Spinal cord (tissue), 9 donors: ENCODE measurements at regions not wholly inside any gene's neighbourhood (a gene's known extent, or its start where the extent isn't known, plus 50 kb on each side); places are given as distances from the start of the nearest gene placed in this dataset.
"Not testable (repeated sequence)": the region's sequence is repeated elsewhere in the genome, so short reads cannot be mapped to it uniquely, and the experiment has no call there.

Source experiments
- DNase-seq, 6 donors: peaks; one replicate each; pipeline versions ENCODE4 v3.0.0 to v3.0.0-alpha.2; 2013 to 2015; ENCODE audit warnings: low spot score in 6 of 6, low read depth in 4 of 6
- H3K27ac ChIP-seq: one replicate; pipeline ENCODE4 v1.5.1; 2013; ENCODE audit warnings: low read depth, low read length, control low read depth
- H3K27me3 ChIP-seq: one replicate; pipeline ENCODE4 v1.6.1; 2013; ENCODE audit warnings: low read length; ENCODE audit not compliant: control insufficient read depth, insufficient read depth
- H3K36me3 ChIP-seq: one replicate; pipeline ENCODE4 v1.6.1; 2013; ENCODE audit warnings: low read length; ENCODE audit not compliant: control insufficient read depth, insufficient read depth
- H3K4me1 ChIP-seq: one replicate; pipeline ENCODE4 v1.6.1; 2013; ENCODE audit warnings: low read length; ENCODE audit not compliant: control insufficient read depth, insufficient read depth
- H3K4me3 ChIP-seq: one replicate; pipeline ENCODE4 v1.5.1; 2013; ENCODE audit warnings: low read depth, low read length, control low read depth
- H3K9me3 ChIP-seq: one replicate; pipeline ENCODE4 v1.6.1; 2013; ENCODE audit warnings: low read length; ENCODE audit not compliant: control insufficient read depth, insufficient read depth
- WGBS: methylation state at CpG from one replicate; pipeline ENCODE4 v1.1.5; 2013; ENCODE audit warnings: missing lambda C conversion rate; ENCODE audit not compliant: insufficient coverage; 5-methylcytosine and 5-hydroxymethylcytosine counted together
- donor health status: healthy.

GRCh38 chr7:32659853-32660252, 164.6 kb downstream of the AVL9 start:
- DNase-seq, result no peak
- Histone ChIP-seq H3K9me3 (no peaks in the 10 kb centered on the region), H3K27me3 (no peaks in the 10 kb centered on the region), H3K27ac (no peak overlapping the region), H3K4me1 (no peaks in the 10 kb centered on the region), H3K36me3 (no peaks in the 10 kb centered on the region), H3K4me3 (no peak overlapping the region)
- WGBS, result 94% methylated on average over 6 of the region's 9 CpGs

- H3K27me3 ChIP-seq, result no peaks in the 10 kb centered on the region
- 67% methylated on average over 1 of the region's 2 CpGs for WGBS
- no peaks in the 10 kb centered on the region for H3K4me1 ChIP-seq
- no peak for DNase-seq
- no peaks in the 10 kb centered on the region for H3K36me3 ChIP-seq
- H3K9me3 ChIP-seq, result no peaks in the 10 kb centered on the region
- H3K27ac ChIP-seq, result no peak overlapping the region
- H3K4me3 ChIP-seq, result no peak overlapping the region
These were observed 163.2 kb downstream of the AVL9 start for GRCh38 chr7:32658467-32658869.

GRCh38 chr7:32658034-32658433, 162.7 kb downstream of the AVL9 start:
- Histone ChIP-seq H3K27me3 (no peaks in the 10 kb centered on the region), H3K27ac (no peak overlapping the region)

GRCh38 chr7:32654549-32654948, 159.3 kb downstream of the AVL9 start:
- H3K4me1 ChIP-seq, DNase-seq, H3K36me3 ChIP-seq, H3K4me3 ChIP-seq, H3K27ac ChIP-seq, H3K27me3 ChIP-seq, H3K9me3 ChIP-seq: not testable (repeated sequence)
- WGBS, result no CpG with 5 or more reads among the region's 1 CpG

More at GRCh38 chr7:32658034-32658433, 162.7 kb downstream of the AVL9 start:
- Histone ChIP-seq H3K9me3 (no peaks in the 10 kb centered on the region), H3K36me3 (no peaks in the 10 kb centered on the region), H3K4me3 (no peak overlapping the region), H3K4me1 (no peaks in the 10 kb centered on the region)
- 82% methylated on average over 3 of the region's 7 CpGs for WGBS
- no peak for DNase-seq

- not testable (repeated sequence) for DNase-seq, H3K9me3 ChIP-seq, H3K27ac ChIP-seq, H3K4me3 ChIP-seq, H3K27me3 ChIP-seq, H3K36me3 ChIP-seq, H3K4me1 ChIP-seq
- WGBS, result 90% methylated on average over 1 of the region's 1 CpG
These were observed 155.1 kb downstream of the AVL9 start for GRCh38 chr7:32650356-32650755.

- no peaks in the 10 kb centered on the region for H3K4me1 ChIP-seq
- no peaks in the 10 kb centered on the region for H3K9me3 ChIP-seq
- H3K4me3 ChIP-seq, result no peak overlapping the region
- H3K27me3 ChIP-seq, result no peaks in the 10 kb centered on the region
- WGBS, result no CpG with 5 or more reads among the region's 6 CpGs
- no peak for DNase-seq
- no peaks in the 10 kb centered on the region for H3K36me3 ChIP-seq
- H3K27ac ChIP-seq, result no peak overlapping the region
These were observed 153.3 kb downstream of the AVL9 start for GRCh38 chr7:32648408-32649156.

- no CpG with 5 or more reads among the region's 2 CpGs for WGBS
- not testable (repeated sequence) for H3K4me1 ChIP-seq
These were observed 150.0 kb downstream of the AVL9 start for GRCh38 chr7:32645255-32645654.

GRCh38 chr7:32643194-32643593, 147.9 kb downstream of the AVL9 start:
- H3K4me1 ChIP-seq, result no peaks in the 10 kb centered on the region
- H3K27me3 ChIP-seq, result no peaks in the 10 kb centered on the region
- no peaks in the 10 kb centered on the region for H3K36me3 ChIP-seq
- peaks cover 3% of the 10 kb centered on the region for H3K9me3 ChIP-seq
- 91% methylated on average over 4 of the region's 5 CpGs for WGBS
- H3K27ac ChIP-seq, result no peak overlapping the region
- H3K4me3 ChIP-seq, result no peak overlapping the region
- DNase-seq, result no peak

More at GRCh38 chr7:32645255-32645654, 150.0 kb downstream of the AVL9 start:
- not testable (repeated sequence) for H3K27me3 ChIP-seq, H3K4me3 ChIP-seq, H3K36me3 ChIP-seq, H3K9me3 ChIP-seq, H3K27ac ChIP-seq, DNase-seq

- no peak for DNase-seq
- Histone ChIP-seq H3K4me1 (no peaks in the 10 kb centered on the region), H3K9me3 (peaks cover 4% of the 10 kb centered on the region), H3K36me3 (no peaks in the 10 kb centered on the region), H3K4me3 (no peak overlapping the region), H3K27ac (no peak overlapping the region), H3K27me3 (no peaks in the 10 kb centered on the region)
- no CpG with 5 or more reads among the region's 3 CpGs for WGBS
These were observed 143.8 kb downstream of the AVL9 start for GRCh38 chr7:32639122-32639521.

GRCh38 chr7:32638479-32639121, 143.3 kb downstream of the AVL9 start:
- not testable (repeated sequence) for H3K36me3 ChIP-seq, H3K4me1 ChIP-seq, H3K9me3 ChIP-seq, H3K27ac ChIP-seq, H3K4me3 ChIP-seq, DNase-seq, H3K27me3 ChIP-seq
- WGBS, result 100% methylated on average over 1 of the region's 1 CpG
